Hematopoietic multipotent progenitor cell treated with erythropoietin and hydrocortisone succinate and interleukin-3 and kit ligand, for 17 days (in vitro differentiated cells): ENCODE measurements at regions not wholly inside any gene's neighbourhood (a gene's known extent, or its start where the extent isn't known, plus 50 kb on each side); places are given as distances from the start of the nearest gene placed in this dataset.
"Not testable (repeated sequence)": the region's sequence is repeated elsewhere in the genome, so short reads cannot be mapped to it uniquely, and the experiment has no call there.

Experiments
- DNase-seq: peaks from one replicate; pipeline ENCODE4 v3.0.0-alpha.2; 2015; ENCODE audit warnings: low spot score

DNA sequence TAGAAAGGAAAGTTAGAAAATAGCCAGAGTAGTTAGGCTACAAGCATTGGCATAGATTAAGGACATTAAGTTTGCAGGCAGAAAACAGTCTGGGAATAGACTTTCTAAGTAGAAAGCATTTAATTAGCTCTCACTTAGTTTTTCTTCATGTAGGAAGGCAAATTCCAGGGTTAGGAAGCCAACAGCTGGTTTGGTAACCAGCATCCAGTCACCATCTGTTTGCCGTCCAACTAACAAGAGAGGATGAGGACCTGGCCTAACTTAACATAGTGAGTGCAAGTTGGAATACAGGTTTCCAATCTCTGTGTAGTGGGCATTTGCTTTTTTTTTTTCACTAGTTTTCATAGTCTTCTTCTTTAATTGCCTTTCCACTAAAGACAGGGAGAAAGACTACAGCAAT is 121.7 kb upstream of the NR3C1 start:
- no peak for DNase-seq

DNA sequence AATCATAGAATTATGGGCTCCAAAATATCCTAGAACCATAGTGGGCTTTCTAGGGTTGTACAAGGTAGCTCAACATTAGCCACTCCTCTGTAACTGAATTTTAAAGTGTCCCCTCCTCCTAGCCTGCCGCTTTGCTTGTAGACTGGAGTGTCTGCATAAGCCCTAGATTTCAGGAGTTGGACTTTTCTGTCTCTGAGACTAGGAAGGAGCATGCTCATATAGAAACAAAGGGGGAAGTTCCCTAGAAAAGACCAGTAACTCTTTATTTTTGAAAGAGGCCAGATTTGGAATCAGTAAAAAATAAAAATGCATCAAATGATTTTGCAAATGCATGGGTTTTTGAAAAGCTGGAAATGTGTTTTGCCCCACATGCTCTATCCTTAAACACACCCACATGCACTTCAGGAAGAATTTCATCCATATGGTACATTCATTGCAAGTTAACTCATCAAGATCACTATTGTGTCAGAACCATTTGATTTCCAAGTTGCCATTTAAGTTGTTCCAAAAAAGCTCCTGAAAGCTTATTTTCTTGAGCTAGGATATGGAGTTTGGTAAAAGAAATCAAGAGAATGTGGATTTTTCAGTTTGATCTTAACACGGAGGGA is 121.0 kb upstream of the NR3C1 start:
- no peak for DNase-seq

- DNase-seq = no peak
Observed at GRCh38 chr5:143521846-143522400, 118.4 kb upstream of the NR3C1 start.

DNA sequence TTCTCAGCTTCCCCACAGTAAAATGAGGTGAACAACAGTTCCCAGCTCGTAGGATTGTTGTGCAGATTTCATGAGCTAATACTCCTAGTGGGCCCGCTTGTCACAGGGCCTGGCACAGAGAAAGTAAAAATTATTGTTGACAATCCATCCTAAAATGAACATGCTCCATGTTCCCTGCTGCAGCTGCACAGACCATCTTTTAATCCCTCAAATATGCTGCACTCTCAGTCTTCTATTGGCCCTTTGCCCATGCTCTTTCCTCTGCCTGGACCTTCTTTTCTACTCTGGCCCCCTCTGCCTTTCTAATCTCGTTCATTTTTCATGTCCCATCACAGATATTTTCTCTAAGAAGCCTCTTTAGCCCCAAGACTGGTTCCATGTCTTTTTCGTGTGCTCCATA is 117.7 kb upstream of the NR3C1 start:
- no peak for DNase-seq

DNA sequence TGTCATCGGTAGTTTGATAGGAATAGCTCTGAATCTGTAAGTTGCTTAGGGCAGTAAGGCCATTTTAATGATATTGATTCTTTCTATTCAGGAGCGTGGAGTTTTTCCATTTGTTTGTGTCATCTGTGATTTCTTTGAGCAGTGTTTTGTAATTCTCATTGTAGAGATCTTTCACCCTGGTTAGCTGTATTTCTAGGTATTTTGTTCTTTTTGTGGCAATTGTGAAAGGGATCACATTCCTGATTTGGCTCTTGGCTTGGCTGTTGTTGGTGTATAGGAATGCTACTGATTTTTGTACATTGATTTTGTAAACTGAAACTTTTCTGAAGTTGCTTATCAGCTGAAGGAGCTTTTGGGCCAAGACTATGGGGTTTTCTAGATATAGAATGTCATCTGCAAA is 115.7 kb upstream of the NR3C1 start:
- not testable (repeated sequence) for DNase-seq

GRCh38 chr5:143517824-143518223 is 114.3 kb upstream of the NR3C1 start:
- not testable (repeated sequence) for DNase-seq

GRCh38 chr5:143516249-143516648 is 112.8 kb upstream of the NR3C1 start:
- DNase-seq = no peak

DNA sequence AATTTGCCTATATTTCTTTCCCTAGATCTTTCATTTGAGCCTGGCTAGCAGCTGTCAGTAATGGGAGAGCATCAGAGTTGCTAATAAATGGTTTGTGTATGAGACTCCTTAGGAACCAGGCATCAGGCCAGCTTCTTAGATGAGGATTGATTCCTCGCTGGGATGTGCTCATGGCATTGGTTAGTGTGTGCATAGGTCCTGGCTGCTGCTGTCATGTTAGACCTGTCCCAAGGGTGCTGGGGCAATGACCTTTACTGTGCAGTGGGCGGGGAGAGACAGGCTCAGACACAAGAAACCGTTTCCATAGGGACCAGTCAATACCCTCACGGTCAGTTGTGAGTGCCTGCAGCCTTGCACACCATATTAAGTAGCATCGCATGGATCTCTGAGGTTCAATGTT is 112.3 kb upstream of the NR3C1 start:
- DNase-seq = no peak

DNA sequence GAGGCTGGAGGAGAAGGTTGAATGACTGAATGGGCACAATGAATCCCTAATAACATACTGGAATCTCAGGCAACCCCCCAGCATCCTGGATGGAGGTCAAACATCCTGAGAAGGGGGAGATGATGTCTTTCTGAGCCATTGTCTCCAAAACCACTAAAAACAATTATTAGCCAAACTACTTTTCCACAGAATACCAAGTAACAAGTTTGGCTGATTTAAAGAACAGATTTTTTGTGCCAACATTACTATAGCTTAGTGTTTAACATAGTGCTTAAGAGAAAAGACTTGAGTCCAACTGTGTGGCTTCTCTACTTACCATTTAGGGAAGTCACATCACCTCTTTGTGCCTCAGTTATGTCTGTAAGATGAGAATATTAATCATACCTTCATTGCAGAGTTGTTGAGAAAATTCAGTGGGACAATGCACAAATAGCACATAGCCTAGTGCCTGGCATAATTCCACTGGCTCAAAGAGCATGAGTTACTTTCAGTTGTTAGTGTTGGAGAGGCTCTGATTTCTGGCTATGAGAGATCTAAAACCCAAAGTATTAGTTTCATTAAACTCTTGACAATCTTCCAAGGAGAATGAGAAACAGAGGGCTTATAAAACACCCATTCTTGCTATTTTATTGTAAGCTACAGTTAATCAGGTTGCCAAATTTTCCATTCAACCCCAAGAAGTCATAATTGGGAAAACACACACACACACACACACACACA is 111.3 kb upstream of the NR3C1 start:
- no peak for DNase-seq

GRCh38 chr5:143513720-143514119 is 110.2 kb upstream of the NR3C1 start:
- DNase-seq = no peak

DNA sequence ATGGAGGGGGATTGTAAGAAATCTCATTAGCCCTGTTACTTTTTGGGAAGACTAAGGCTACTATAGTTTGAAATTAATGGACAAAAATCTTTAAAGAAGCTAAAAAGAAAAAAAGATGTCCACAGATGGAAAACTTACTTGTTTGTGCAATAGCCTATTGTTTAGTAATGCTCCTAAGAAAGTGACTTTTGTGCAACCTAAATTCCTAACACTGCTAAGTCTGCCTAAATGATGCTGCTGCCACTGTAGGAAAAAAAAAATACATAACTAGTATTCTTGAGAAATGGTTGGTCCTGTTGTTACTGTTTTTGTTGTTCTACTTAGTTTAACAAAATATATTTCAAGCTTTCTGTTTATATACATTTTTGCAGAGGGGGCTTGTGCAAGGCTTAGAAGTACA is 108.2 kb upstream of the NR3C1 start:
- no peak for DNase-seq

GRCh38 chr5:143509758-143510221 is 106.3 kb upstream of the NR3C1 start:
- DNase-seq = no peak

DNA sequence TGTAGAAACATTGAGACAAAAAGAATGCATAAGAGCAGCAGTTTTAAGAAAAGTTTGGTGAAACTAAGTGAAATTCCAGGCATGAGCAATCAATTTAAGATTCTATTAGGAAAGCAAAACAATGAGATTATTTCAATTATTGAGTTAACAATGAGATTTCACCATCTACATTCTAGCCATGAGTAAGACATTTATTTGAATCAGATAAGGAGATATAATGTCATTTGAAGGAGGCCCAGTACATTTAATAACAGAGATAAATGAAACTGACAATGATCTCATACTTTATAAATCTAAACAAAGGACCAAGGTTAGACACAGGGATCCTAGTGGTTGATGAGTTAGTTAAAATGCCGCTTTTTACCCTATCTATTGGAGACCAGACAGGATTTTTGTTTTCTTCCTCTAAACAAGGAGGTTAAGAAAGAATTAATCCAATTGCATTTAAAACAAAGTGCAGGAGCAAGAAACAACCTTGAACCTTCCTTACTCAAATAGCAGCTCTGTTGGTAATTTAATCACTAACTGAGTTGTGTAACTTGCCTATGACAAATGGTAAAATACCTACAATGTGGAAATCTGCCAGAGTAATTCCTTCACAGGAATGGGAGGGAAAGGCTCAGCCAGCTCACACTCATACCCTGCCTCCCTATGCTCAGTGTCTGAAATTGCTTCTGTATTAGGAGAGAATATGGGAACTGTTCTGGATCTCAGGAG is 103.5 kb upstream of the NR3C1 start:
- no peak for DNase-seq

- DNase-seq = no peak
Observed at GRCh38 chr5:143505934-143506333, 102.4 kb upstream of the NR3C1 start.

DNA sequence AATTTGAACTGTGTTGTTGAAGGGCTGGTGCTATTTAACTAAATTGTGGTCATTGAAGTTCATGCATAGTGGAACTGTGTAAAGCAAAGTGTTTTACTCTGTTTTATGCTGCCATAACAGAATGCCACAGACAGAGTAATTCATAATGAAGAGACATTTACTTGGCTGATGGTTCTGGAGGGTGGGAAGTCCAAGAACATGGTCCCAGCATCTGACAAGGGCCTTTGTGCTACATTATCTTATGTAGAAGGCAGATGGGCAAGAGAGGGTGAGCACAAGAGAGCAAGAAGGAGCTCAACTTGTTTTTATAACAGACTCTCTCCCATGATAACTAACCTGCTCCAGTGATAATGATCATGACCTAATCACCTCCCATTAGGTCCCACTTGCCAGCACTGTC is 101.9 kb upstream of the NR3C1 start:
- DNase-seq = no peak

- no peak for DNase-seq
Observed at GRCh38 chr5:143501310-143502044, 98.0 kb upstream of the NR3C1 start.

DNA sequence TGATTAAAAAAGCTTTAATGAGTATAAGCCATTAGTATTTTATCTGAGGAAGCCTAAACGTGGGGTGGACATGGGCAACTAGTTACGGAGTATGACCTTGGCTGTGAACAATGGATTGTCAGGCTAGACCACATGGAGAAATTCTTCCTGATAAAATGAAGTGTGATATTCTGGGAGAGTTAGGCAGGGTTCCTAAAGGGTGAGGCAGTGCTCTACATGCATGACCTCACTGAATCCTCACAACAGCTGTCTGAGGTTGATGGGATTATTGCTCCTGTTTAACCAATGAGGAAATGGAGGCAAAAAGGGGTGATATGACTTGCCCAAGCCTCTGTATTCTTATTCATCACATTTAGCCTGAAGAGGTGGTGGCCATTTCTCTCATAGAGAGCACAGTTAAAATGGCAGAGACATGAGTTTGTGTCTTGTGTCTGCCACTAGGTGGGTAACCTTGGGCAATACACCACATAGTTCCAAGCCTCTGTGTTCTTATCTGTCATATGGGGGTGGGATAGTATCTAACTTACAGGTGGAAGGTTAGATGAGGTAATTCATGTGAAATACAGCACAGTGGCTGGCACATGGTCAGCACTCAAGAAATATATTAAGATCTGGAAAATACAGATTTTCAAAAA is 96.1 kb upstream of the NR3C1 start:
- DNase-seq = no peak

DNA sequence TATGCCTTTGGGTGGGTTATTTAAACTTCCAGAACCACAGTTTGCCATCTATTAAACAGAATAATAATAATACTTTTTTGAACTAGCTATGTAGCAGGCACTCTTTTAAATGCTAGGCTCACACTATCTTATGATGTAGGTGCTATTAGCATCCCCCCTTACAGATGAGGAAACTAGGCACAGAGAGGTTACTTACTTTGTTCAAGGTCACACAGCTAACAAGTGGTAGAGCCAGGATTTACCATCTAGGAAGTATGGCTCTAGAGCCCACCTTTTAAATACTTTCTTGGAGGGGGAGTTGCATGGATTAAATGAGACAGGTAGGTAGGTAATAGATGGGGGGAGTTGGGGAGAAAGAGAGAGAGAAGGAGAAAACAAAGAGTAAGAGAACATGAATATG is 95.3 kb upstream of the NR3C1 start:
- DNase-seq = no peak

GRCh38 chr5:143497749-143498148 is 94.3 kb upstream of the NR3C1 start:
- no peak for DNase-seq

DNA sequence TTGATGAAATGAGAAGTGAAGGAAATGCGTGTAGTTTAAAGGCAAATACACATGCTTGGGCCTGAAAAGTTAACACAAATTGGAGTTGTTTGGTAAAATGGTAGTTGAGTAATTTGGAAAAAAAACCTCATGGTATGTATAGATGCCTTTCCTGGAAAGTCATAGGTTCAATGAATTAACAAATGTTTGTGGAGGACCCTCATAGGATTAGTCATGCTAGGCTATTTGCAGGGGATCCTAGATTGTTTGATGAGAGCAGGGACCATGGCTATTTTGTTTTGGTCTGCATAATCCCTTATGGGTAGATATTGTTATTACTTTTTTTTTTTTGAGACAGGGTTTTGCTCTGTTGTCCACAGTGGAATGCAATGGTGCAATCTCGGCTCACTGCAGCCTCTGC is 93.5 kb upstream of the NR3C1 start:
- DNase-seq = no peak

DNA sequence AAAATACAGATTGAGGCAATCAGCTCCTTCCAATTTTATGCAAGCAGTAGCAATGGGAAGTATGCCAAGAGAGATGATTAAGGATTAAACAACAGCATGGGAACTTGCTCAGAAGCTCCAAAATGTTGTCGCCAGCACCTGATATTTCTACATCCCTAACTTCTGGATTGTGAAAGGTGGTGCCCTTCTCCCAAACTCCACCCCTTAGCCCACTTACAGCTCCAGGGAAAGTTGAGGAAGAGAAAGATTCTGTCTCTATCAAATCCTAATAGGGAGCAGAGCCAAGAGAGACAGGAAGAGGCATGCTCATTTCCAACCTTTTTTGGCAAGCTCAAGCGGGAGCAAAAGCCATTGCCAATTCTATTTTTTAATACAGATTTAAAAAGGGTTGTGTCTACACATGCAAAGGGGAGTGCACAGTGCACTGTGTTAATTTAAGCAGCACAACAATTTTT is 92.4 kb upstream of the NR3C1 start:
- DNase-seq = peak; percentile 28

- no peak for DNase-seq
Observed at GRCh38 chr5:143495110-143495509, 91.6 kb upstream of the NR3C1 start.
